HG03280 (cell line): ENCODE measurements at regions not wholly inside any gene's neighbourhood (a gene's known extent, or its start where the extent isn't known, plus 50 kb on each side); places are given as distances from the start of the nearest gene placed in this dataset.

Source experiments
- ATAC-seq: cut with Tn5 transposase; IDR thresholded peaks from one replicate; pipeline ENCODE4 v1.9.1; 2021; ENCODE audit warnings: mild to moderate bottlenecking, moderate library complexity; ENCODE audit not compliant: unreplicated experiment

DNA sequence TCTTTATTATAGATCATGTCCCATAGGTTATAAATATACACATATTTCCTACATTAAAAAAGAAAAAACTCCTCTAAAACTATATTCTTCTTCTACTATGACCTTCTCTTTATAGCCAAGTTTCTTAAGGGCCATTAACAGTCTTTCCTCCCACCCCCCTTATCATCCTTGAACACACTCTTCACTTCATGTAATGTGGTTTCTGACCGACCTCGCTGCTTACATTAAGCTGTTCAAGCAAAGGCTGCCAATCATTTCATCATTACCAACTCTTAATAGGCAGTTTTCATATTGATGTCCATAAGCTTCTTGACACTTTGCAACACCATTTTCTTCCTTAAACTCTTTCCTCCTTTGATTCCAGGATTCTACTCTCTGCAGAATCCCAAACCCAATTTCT lies 283.0 kb upstream of the PCSK5 start:
- no peak for ATAC-seq

DNA sequence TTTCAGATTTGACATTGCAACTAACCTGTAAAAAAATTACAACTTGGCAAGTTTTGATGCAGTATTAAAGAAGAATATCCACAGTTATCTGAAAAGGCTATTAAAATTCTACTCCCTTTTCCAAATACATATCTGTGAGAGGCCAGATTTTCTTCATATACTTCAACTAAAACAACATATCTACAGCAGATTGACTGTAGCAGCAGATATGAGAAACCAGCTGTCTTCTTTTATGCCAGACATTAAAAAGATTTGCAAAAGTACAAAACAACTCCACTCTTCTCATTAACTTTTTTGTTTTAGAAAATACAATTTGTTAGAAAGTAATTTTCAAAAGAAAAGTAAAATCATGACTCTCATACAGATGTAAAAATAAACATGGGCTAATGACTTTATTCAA lies 281.1 kb upstream of the PCSK5 start:
- ATAC-seq, result no peak

DNA sequence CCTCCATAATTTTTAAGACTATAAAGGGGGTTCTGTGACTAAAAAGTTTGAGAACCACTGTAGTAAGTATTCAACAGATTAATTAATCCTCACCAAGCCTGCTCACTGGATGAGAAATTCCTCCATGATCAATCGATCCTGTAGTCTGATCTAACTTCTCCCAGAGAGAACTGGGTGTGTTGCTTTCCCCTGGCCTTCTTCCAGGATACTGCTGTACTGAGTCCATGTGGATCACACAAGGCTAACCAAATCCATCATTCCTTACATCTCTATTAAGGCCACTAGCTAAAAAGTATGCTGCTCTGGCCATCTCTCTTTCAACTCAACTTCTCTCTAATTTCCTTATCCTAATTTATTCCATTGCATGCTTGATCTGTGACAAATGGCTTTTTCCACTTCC lies 280.2 kb upstream of the PCSK5 start:
- ATAC-seq, result no peak

DNA sequence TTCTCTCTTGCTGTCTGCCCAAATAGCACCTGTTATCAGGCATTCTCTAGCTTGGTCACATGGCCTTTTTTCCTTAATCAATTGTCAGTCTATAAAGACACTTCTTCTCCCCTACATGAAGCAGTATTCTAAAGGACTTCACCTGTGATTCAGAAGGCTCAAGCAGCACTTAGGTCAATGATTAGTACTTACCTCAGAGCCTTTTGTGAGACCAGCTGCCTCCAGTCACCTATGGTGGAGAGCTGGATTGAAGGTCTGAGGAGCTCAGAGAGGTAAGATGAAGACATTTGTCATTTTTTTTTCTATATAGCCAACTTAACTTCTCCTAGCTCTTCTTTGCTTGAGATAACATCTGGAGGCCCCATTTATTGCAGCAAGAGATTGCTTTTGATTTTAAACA lies 278.3 kb upstream of the PCSK5 start:
- ATAC-seq, result no peak

DNA sequence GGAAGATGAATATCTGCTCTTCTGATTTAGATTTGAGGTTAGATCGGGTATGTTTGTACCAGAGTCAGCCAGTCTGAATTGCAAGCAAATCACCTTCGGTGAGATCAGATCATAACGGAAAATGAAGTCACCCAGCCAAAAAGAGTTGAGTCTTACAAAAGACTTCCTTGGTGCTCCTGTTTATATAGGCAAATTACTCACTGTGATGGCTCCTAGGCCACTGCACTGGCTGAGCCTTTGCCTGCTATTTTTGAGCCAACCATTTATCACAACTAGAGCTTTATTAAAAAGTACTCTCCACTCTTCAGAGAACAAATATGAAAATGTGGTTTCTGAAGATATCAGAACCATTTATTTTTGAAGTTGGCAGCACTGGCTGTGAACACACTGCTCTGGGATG lies 277.7 kb upstream of the PCSK5 start:
- ATAC-seq, result no peak

DNA sequence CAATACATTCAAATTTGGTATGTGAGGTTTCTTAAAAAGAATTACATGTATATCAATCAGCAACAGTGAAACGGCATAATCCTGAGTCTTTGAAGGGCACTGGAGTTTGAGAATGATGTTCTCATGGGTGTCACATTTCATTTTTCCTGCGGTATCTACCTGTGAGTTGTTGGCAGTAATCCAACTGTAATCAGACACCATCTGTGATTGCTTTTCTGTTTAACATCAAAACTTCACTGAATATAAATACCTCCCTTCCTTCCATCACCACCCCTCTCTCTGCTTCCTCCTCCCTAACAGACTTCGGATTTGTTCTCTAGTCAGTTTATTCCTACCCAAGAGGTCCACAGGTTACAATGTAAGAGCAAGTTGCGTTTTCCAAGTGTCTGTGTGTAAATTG lies 275.2 kb upstream of the PCSK5 start:
- no peak for ATAC-seq

DNA sequence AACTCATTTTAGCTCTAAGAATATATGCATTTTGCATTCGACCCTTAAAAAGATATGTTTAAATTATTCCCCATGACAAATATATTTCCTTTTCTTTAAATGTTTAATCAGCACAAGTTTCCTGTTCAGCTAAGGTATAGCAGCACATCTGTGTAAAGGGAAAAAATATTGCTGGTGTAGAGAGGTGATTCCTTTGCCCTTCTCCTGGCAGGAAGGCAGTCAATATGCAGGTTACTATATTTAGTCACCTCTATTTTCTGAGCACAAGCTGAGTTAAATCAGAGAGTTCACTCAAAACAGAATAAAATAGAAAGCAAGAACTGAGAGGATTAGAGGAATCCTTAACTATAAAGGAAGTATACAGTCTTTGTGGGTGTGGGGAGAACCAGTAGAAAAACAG lies 274.4 kb upstream of the PCSK5 start:
- ATAC-seq, result no peak

DNA sequence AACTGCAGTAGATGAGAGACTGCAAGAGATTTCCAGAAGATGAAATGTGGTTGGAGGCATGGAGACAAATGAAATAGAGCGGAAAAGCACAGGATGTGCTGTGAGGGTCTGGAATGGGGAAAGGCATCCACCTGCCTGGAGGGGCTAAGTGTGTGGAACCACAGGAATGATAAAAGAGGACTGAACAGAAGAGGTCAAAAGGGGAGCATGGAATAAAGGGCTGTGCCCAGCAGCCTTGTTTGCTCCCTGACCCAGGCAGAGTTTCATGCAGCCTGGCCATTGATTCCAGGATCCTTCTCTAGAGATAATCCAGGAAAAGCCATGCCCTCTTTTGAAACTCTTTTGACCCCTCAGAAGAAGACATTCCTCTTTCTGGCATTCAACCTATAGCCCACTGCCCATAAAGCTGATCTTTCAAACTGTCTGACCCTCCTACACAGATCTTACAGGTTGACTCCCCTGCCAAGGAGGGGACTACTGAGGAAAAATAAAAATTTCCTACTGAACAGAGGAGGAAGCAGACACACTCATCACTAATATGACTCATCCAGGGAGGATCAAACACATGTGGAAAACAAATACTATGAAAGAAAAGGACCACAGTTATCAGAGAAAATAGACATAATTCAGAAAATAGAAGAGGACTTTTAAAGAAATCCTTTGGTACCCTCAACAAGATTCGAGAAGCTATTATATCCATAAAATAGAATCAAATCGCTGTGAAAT lies 273.5 kb upstream of the PCSK5 start:
- no peak for ATAC-seq

DNA sequence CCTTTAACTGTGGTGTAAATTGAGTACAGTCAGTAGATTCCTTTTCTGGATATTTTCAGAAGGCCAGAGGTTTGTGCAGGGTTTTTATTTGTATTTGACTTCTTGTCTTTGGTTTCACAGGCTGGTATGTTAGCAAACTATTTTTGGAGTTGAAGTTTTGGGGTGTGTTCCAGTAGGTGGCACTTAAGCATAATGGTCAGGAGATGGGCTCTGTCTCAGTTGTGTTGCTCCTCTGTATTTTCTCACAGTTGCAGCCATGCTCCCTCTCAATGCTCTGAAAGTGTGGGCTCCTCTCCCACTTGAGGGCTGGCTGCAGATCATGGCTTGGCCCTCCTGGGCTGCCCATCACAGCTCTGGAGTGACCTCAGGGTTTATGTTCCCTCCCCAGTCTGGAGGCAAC lies 267.0 kb upstream of the PCSK5 start:
- no peak for ATAC-seq

DNA sequence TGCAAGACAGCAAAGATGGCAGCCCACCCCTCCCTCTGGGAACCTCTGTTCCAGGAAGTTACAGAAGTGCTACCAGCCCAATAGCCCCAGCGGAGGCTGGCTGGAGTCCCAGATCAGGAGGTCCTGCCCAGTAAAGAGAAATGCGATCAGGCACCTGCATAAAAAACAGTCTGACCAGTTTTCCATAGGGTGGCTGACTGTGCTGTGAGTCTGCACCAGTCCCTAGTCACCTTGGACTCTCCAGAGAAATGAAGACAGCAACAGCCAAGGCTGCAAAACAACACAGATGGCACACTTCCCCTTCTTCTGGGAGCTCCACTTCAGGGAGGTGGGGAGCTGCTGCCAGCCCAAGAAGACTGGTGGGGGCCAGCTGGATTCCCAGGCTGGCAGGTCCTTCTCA lies 265.5 kb upstream of the PCSK5 start:
- ATAC-seq, result no peak

DNA sequence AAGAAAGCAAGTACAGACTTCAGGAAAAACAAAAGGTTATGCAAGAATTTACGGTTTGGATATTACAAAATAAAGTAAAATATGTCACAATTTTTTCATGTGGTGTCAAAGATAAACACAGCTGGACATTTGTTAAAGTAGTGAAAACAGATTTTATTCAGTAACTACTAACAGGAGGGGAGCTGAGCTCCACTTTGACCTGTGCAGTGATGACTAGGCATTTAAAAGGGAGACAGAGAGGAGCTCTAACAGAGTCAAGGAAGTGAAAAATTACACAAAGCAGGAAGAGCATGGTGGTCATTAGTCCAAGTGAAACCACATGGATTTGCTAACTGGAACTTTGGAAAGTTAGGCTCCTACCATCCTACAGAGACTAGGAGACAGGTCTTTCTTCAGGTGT lies 263.6 kb upstream of the PCSK5 start:
- no peak for ATAC-seq

DNA sequence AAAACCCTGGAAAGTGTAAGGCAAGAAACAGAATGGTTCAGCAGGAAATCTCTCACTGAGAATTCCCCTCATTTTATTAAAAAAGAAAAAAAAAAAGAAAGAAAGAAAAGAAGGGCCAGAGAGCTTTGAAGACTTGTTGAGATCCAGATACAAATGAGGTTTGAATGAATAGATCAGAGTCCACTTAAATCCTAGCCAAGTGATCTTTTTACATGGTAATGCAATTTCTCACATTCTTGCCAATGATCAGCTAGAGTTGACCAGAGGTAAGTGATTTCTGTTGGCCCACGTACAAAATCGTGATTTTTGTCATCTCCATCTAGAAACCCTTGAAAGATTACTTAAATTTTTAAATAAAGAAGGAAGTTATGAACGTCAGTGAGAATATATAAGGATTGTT lies 261.5 kb upstream of the PCSK5 start:
- ATAC-seq, result no peak

DNA sequence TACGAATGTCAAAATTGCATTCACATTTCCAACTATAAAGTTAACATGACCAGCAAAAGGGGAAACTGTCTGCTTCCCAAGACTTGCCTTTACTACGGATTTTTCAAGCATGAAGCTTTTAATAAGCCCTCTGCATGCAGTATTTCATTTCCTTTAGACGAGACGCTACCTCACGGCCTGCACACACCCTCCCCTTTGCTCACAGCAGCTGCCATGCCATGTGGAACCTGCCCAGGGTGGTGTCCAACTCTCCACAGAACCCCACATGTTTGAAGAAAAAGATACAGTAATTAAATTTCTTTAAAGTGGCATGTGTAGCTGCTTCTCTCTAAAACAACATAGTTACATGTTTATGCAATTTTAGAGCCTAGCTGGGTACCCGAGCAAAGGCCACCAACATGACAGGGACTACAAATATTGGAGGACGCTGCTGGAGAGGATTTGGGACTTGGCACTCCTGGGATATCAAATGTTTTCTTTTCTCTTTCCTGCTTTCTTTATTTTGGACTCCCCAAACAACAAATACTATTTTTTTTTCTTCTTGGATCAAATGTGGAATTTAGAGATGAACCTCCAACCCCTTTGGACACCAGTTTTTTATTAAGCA lies 256.9 kb upstream of the PCSK5 start:
- ATAC-seq, result no peak

DNA sequence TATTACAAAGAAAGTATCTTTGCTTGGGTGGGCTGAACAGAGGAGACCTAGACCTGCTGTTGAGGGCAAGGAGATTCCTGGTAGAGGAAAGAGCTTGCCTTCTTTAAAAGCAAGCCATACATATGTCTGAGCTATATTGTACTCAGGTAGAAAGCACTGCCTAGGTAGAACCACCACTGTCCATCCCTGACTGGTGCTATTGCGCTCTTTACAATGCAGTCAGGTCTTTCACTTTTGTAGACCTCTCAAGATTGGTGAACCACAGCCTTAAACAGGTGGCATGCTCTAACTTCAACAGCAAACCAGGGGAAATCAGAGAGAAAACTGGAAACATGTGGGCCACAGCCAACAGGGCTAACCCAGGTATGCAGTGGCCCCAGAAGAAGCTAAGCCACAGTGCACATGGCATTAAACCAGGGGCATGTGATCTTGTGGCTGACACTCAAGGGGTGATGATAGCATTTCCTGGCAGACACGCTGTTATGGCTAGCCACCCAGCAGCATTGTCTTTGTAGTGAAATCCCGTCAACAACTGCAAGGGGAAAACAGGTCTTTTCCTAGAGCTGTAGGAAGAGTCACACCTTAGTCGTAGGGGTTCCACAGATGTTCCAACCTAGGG lies 253.9 kb upstream of the PCSK5 start:
- no peak for ATAC-seq

DNA sequence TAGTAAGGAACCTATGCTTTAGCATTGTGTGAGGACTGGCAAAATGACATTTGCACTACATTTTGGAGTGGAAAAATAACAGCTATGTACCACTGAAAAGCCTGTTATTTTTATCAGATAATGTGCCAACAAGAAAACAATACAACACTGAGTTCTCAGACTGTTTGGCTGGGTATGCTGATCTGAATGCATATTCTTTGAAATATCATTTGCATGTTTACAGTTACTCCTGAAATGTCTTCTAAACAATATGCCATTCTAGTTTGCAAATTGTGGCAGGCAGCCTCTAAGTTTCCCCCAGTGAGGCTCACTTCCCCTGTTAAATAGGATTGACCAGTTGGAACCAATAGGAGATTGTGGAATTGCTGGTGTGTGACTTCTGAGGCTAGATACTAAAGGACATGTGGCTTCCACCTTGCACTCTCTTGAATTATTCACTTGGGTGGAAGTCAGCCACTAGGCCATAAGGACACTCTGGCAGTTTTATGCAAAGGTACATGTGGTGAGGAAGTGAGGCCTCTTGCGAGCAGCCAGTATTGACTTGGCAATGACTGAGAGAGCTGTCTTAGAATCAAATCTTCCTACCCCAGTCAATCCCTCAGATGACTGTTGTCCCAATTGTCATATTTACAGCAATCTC lies 250.4 kb upstream of the PCSK5 start:
- no peak for ATAC-seq

DNA sequence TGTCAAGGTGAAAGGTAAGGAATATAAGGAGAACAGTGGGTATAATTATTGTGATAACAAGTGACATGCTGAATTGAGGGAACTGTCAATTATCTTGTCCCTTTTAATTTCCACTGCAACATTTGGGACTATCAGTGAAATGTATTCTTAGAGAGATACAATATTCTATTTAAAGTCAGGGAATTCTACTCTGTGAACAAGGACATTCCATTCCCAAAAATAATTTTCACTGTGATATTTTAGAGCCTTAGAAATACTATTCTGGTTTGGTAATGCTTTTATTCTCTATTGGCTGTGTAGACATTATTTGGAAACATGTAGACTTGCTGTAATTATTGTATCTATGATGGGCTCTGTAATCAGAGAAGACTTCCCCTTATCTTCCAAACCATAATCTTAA lies 248.0 kb upstream of the PCSK5 start:
- no peak for ATAC-seq

DNA sequence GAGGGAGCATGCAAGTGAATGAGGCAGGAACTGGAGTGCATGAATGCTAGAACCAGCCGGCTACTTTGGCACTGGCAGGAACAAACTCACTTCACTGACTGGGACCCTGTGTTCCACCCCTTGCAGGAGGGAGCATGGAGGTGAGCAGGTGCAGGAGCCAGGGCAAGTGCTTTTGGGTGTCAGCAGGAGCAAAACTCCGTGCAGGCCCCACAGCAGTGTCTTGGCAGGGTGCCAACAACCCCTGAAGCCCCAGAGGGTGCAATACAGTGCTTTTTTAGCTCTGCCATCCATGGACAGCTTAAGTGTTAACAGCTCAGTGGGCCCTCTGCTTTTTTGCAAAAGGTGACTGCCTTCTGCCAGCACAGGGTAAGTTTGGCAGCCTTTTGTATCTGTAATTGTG lies 245.8 kb upstream of the PCSK5 start:
- ATAC-seq, result no peak

DNA sequence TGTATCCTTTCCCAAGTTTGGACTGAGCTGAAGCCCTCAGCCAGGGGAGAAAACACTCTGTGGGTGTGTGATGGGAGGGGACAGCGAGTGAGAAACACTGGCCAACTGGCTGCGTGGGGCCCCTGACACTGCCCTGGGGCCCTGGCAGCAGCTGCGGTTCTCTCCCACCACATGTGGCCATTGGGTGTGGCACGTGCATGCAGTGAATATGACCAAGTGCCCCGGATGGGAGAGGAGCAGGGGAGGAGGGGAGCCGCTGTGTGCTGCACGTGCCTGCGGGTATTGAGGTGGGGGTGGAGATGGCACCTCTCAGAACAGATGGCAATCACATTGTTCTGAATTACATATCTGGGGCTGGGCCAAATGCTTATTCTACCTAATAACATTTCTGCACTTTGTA lies 242.4 kb upstream of the PCSK5 start:
- no peak for ATAC-seq

DNA sequence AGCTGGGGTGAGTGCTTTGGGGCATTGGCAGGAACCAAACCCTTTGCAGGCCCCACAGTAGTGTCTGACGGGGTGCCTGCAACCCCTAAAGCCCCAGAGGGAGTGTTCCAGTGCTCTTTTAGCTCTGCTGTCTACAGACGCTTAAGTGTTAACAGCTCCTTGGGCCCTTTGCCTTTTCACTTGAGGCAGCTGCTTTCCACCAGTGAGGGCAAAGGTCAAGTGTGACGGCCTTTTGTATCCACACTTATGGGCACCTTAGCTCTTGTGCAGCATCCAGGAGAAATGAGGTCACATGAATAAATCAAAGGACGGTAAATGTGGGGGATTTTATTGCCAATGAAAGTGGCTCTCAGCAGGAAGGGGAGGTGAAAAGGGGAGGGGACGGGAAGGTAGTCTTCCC lies 241.4 kb upstream of the PCSK5 start:
- ATAC-seq, result no peak

DNA sequence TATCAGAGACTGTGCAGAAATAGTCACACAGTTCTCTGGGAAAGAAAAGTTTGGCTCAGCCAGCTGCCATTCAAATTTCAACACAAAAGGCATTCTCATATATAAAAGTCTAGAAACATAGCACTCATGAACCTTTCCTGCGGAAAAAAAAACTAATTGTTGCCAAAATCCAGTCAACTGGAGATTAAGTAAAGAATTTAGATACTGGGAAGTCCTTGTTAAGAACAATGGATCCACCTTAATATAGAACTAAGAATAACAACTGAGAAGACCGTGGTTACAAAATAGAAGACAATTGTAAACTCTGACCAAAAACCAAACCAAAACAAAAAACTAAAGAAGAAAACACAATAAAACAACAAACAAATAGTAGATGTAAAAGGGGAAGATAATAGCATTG lies 238.8 kb upstream of the PCSK5 start:
- ATAC-seq, result no peak

DNA sequence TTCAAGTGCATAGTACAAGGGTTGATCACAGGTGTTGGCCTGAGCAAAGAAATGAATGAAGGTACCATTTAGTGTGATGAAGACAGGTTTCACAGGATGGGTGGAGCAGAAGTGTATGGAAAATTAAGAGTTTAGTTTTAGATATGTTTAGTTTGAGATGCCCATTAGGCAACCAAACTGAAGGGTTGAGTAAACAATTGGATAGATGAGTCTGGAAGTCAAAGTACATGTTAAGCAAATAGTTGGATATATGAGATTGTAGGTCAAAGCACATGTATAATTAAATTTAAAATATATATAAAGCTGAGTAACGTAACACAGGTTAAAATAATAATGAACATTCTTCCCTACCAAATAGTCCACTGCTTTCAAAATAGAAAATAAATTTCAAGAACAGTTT lies 237.1 kb upstream of the PCSK5 start:
- ATAC-seq, result no peak

DNA sequence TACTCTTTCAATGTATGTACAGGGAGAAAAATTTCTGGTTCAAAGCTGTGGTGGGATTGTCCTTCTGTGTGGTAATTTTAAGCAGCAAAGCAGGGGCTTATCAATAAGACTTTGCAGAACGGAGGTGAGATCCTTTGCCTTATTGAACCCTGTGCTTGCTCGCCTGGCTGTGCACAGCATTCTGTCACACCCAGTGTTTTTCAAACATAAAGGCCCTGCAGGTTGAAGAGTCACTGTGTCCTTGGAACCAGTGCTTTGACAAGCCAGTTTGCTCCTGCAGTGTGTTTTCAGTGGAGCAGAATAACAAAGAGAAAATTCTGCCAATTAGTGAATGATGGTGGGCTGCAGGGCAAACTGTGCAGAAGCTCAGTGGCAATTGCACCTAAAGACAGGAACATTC lies 236.7 kb upstream of the PCSK5 start:
- ATAC-seq, result no peak
